DOHH2 (cell line): ENCODE measurements at regions not wholly inside any gene's neighbourhood (a gene's known extent, or its start where the extent isn't known, plus 50 kb on each side); places are given as distances from the start of the nearest gene placed in this dataset.

ENCODE experiments used
- EZH2phosphoT487 ChIP-seq: fragments of 200-600 bp; sonication (generic); IDR thresholded peaks from 2 replicates; pipeline ENCODE4 v1.6.1; 2017; ENCODE audit warnings: borderline replicate concordance, mild to moderate bottlenecking, antibody characterized with exemption, low read length, moderate library complexity, mixed read lengths
- TF ChIP-seq, protein P1 (sequence below): fragments of 200-600 bp; sonication (generic); IDR thresholded peaks from one replicate; pipeline ENCODE4 v1.5.1; 2014; ENCODE audit warnings: antibody characterized with exemption, mild to moderate bottlenecking, low read depth, low read length; ENCODE audit not compliant: poor library complexity, severe bottlenecking

DNA sequence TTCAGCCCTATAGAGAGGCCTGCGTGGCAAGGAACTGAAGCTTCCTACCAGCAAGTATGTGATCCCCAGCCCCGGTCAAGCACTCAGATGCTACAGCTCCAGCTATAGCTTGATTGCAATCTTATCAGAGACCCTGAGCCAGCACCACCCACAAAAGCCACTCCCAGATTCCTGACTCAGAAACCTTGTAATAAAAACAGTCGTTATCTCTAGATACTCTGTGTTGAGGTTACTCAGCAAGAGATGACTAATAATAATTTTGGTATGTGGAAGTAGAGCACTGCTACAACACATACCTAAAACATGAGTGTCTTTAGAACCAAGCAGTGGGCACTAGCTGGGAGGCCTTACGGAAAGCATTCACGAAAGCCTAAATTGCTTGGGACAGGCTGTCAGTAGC, 216.9 kb downstream of the UXS1 start:
- TF ChIP-seq, protein P1, sequence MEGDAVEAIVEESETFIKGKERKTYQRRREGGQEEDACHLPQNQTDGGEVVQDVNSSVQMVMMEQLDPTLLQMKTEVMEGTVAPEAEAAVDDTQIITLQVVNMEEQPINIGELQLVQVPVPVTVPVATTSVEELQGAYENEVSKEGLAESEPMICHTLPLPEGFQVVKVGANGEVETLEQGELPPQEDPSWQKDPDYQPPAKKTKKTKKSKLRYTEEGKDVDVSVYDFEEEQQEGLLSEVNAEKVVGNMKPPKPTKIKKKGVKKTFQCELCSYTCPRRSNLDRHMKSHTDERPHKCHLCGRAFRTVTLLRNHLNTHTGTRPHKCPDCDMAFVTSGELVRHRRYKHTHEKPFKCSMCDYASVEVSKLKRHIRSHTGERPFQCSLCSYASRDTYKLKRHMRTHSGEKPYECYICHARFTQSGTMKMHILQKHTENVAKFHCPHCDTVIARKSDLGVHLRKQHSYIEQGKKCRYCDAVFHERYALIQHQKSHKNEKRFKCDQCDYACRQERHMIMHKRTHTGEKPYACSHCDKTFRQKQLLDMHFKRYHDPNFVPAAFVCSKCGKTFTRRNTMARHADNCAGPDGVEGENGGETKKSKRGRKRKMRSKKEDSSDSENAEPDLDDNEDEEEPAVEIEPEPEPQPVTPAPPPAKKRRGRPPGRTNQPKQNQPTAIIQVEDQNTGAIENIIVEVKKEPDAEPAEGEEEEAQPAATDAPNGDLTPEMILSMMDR: no peak
- TF ChIP-seq EZH2phosphoT487: no peak
